ENCODE measurements at regions not wholly inside any gene's neighbourhood (a gene's known extent, or its start where the extent isn't known, plus 50 kb on each side); places are given as distances from the start of the nearest gene placed in this dataset.

DNA sequence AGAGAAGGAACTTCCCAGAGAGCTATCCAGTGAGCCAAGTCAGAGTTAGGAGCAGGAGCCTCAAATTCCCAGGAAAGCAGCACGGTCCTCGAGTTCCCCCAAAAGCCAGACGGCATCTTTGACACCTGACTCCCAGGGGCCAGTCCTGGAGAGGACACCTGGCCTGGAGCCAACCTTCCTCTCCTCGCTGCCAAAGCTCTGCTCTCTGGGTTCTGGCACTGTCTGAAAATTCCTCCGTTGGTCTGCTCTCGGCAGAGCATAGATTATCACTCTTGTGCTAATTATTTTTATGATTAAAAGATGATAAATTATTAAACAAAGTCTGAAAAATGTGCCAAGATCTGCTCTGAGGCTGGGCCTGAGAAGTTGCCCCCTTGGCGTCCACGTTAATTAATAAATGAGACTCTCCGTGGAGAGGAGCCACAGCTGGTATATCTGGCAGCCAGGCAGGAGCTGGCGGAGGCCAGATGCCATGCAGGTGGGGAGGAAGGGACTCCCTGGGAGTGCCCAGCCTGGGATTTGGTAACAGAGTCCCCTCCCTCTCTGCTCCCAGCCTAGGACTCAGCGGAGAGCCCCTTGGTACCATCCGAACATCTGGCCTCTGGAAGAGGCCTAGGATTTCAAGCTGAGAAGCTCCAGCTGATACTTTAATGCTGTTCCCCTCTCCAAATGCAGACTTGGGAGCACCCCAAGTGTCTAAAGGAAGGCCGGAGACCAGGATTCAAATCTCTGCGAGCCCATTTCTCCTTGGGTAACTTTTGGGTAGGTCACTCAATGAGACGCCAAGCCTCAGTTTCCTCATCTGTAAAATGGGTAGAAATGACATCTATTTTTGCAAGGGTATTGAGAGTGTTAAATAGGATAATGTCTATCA lies 163.7 kb upstream of the POU3F1 start:
- intact Hi-C loops (cut with DNase I): no loop called here
- no peak for DNase-seq (ENCODE audit: missing footprints)
- no peak for ATAC-seq

DNA sequence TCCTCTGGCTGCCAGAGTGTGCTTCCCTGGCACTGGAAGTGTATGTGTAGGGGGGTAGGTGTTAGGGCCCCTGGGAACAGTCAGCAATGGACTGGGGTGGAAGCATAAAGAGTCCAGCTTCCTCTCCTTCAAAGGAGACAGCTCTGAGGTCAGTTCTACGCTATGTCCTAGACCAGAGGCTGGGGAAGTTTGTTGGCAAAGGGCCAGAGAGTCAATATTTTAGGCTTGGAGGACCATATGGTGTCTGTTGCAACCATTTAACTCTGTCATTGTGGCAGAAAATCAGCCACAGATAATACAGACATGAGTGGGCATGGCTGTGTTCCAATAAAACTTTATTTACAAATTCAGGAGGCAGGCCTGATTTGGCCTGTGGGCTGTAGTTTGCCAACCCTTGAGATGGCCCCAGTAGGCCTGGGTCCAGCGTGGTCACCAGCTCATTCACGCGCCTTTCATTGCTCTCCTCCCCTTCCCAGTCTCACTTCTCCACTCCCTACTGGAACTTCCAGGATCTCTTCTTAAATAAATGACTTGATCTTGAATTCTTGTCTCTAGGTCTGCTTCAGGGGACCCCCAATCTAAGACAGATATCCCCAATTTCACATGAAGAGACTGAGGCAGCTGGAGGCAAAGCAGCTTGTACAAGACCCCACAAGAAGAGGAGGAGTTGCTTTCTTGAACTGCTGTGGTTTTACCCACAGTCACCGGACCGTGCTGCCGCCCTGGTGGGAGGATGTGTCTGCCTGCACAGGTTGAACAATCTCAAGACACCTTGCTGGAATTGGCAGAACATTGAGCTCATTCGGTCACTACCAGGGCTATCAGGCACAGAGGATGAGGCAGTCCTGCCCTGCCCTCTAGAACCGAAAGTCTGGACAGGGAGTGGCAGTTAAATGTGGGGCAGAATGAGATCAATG lies 162.4 kb upstream of the POU3F1 start:
- intact Hi-C loops (cut with DNase I): no loop called here
- DNase-seq (ENCODE audit: missing footprints) (no peak), ATAC-seq (no peak)

DNA sequence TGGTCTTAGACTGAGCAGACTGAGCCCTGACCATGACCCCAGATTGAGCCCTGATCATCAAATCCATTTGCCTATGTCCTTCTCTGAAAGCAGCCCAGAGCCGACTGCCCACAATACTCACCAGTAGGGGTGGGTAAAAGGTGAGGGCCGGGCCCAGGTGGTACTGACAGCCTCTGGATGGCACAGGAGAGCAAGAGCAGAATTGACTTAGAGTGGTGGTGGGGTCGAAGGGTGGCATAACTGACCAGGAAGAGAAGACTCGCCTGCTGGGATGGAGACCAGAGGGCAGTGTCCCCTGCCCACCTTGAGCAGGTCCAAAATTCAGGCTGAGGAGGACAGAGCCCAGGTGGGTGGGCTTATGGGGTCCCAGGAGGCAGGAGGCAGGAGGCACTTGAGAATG lies 161.3 kb upstream of the POU3F1 start:
- intact Hi-C loops (cut with DNase I): no loop called here
- DNase-seq (ENCODE audit: missing footprints): no peak
- ATAC-seq: no peak

DNA sequence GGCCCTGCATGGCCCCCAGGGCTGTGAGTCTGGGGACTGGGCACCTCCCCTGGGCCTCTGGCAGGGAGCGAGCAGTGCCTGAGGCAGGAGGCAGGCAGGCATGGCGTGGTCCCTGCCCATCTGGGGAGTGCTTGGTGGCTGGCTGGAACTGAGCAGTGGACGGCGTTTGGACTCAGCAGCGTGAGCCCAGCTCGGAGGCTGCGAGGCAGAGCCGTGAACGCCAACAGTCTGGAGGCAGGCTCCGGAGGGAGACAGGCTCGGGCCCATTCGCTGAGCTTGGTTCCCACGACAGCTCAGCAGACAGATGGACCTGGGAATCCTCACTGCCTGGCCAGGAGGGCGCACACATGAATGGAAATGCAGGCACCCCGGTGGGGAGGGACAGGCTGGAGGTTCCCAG lies 160.7 kb upstream of the POU3F1 start:
- no peak for ATAC-seq
- intact Hi-C loops (cut with DNase I): no loop called here

GRCh38 chr1:38204698-38205097 lies 158.1 kb upstream of the POU3F1 start:
- DNase-seq (ENCODE audit: missing footprints) (no peak), ATAC-seq (no peak)
- intact Hi-C loops (cut with DNase I): no loop called here

More for the DNA sequence above, 160.7 kb upstream of the POU3F1 start:
- DNase-seq (ENCODE audit: missing footprints): no peak

DNA sequence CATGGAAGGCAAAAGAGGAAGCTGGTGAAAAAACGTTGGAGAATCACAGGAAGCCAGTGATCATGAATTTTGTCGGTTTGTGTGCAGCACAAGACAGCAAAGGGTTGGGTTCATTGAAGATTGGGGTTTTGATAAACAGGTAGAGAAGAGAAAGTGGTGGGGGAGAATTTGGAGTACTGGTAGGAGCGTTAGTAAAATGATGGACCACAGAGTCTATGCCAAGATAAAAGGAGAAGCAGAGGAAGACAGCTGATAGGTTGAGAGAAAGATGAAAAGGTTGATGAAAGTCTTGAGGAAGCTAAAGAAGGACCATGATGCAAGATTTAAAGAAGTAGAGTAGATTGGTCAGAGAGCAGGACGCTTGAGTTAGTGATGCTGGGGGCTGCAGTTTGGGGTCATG lies 156.8 kb upstream of the POU3F1 start:
- intact Hi-C loops (cut with DNase I): no loop called here
- DNase-seq (ENCODE audit: missing footprints) (no peak), ATAC-seq (no peak)

DNA sequence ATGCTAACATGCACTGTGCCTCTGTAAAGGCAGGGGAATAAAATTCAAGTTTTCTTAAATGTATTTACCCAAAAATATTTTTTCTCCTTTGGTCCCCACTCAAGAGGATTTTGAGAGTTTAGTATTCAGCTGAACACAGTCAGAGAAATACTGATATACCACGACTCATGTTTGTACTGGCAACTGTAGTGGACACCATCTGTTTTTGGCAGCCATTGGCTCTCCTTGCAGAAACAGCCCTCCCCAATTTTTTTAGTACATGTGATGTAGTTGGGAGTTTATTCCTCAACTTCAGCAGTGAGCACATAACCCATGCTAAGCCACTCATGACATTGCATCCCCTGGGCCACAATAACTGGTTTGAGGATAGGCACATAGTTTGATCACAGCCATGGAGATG lies 154.8 kb upstream of the POU3F1 start:
- ATAC-seq (no peak), DNase-seq (ENCODE audit: missing footprints) (no peak)
- intact Hi-C loops (cut with DNase I): no loop called here

GRCh38 chr1:38198621-38199020 lies 152.0 kb upstream of the POU3F1 start:
- DNase-seq (ENCODE audit: missing footprints) (no peak), ATAC-seq (no peak)
- intact Hi-C loops (cut with DNase I): no loop called here

DNA sequence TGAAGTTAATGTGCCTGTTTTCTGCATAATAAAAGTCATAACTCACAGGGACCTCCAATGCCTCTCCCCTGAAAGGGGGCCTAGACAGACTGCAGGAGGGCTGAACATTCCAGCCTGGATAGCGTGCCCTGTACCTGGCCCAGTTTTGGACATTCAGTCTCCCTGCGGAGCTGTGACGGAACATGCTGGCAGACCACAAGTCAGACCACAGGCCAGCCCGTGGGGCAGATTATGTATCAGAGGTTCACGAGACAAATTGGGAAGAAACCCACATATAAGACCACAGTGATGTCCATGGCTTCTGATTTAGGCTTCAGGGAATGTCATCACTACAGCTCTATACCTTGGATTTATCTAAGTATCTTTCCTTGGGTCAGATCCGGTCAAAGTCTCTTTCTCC lies 151.5 kb upstream of the POU3F1 start:
- intact Hi-C loops (cut with DNase I): no loop called here
- ATAC-seq (no peak), DNase-seq (ENCODE audit: missing footprints) (no peak)

DNA sequence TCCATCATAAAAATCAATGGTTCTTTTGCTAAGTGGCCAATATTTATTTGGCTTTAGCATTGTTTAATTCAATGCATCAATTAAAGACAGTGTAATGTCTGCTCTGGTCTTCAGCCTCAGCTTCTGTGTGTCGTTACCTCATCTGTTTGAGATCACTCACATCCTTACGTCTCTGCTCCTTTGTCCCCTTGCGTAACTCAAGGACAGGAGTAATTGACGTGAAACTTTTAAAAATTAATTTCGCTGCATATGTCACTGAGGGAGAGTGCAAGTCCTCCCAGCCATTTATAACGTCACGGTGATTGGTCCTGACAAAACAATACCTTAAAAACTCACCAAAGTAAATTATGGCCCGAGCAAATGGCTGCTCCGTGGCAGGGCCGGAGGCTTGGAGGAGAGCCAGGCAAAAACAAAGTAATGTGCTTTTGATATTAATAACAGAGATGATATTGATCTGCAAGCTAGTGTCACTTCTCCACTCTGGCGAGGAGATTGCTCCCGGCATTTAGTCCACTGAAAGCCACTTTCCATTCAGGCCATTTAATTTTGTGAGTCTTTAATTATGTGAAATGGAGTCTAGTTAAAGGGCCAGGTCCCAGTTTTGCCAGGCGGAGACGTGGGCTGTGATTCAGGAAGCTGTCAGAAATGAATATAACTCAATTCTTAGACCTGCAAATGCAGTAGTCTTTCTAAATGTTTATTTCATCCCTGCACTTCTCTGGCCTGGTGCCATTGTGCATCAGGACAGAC lies 150.9 kb upstream of the POU3F1 start:
- no peak for DNase-seq (ENCODE audit: missing footprints)
- intact Hi-C loops (cut with DNase I): no loop called here
- ATAC-seq: no peak

GRCh38 chr1:38194472-38194871 lies 147.9 kb upstream of the POU3F1 start:
- ATAC-seq: no peak
- intact Hi-C loops (cut with DNase I): no loop called here
- no peak for DNase-seq (ENCODE audit: missing footprints)

GRCh38 chr1:38193040-38193439 lies 146.4 kb upstream of the POU3F1 start:
- DNase-seq (ENCODE audit: missing footprints) (no peak), ATAC-seq (no peak)
- intact Hi-C loops (cut with DNase I): no loop called here

DNA sequence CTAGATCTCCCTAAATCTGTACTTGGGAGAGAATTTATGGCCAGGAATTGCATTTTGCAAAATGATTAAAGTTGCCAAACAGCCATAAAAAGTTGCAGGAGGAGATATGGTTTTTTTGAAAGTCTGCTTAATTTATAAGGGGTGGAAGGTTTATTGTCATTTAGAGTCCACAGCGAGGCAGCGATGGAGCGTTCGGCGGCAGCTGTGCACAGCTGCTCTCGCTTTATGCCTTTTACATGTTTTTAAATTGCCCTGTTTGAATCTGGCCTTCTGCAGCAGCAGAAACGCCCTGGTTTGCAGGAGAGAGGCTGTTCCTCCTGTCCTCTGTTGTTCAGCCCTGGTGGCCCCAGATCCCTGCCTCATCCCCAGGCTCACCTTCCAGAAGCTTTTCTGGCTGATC lies 144.9 kb upstream of the POU3F1 start:
- no peak for DNase-seq (ENCODE audit: missing footprints)
- no peak for ATAC-seq
- intact Hi-C loops (cut with DNase I): no loop called here

GRCh38 chr1:38190983-38191382 lies 144.4 kb upstream of the POU3F1 start:
- no peak for DNase-seq (ENCODE audit: missing footprints)
- no peak for ATAC-seq
- intact Hi-C loops (cut with DNase I): no loop called here

- ATAC-seq (no peak), DNase-seq (ENCODE audit: missing footprints) (no peak)
- intact Hi-C loops (cut with DNase I): no loop called here
Observed at GRCh38 chr1:38187552-38187951, 141.0 kb upstream of the POU3F1 start.

DNA sequence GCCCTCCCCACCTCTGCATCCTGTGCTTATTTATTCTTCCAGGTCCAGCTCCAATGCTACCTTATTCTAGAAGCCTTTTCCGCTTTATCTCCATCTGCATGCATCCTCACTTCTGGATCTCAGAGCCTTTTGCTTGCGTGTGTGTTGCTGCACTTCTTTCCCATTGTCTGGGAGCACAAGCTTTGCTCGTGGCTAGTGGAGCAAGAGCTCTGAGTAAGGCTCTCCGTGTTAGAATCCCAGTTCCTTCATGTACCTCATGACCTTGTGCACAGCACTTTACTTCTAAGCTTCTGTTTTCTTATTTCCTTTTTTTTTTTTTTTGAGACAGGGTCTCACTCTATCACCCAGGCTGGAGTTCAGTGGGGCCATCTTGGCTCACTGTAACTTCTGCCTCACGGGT lies 140.0 kb upstream of the POU3F1 start:
- intact Hi-C loops (cut with DNase I): no loop called here
- no peak for ATAC-seq
- DNase-seq (ENCODE audit: missing footprints): no peak

- no peak for ATAC-seq
- intact Hi-C loops (cut with DNase I): no loop called here
- no peak for DNase-seq (ENCODE audit: missing footprints)
Observed at GRCh38 chr1:38185913-38186312, 139.3 kb upstream of the POU3F1 start.

DNA sequence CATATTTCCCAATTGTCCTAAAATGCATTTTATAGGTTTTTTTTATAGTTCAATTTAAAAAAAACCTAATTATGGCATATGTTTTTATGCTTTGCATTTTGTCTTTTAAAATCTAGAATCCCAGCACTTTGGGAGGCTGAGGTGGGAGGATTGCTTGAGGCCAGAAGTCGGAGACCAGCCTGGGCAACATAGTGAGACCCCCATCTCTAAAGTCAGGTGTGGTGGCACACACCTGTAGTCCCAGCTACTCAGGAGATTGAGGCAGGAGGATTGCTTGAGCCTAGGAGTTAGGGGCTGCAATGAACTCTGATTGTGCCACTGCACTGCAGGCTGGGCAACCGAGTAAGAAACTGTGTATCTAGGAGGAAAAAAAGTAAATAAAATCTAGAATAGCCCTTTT lies 137.2 kb upstream of the POU3F1 start:
- intact Hi-C loops (cut with DNase I): no loop called here
- DNase-seq (ENCODE audit: missing footprints) (no peak), ATAC-seq (no peak)

- DNase-seq (ENCODE audit: missing footprints) (no peak), ATAC-seq (no peak)
- intact Hi-C loops (cut with DNase I): no loop called here
Observed at GRCh38 chr1:38183096-38183495, 136.5 kb upstream of the POU3F1 start.
